OCI-LY3 (cell line): ENCODE measurements at regions not wholly inside any gene's neighbourhood (a gene's known extent, or its start where the extent isn't known, plus 50 kb on each side); places are given as distances from the start of the nearest gene placed in this dataset.

Source experiments
- H2AFZ ChIP-seq: fragments of 200-600, 300-600 bp; shearing (Covaris generic); 2 replicates; pipeline ENCODE4 v1.6.0; 2014; ENCODE audit warnings: antibody characterized with exemption, low read depth, low read length
- H3K27ac ChIP-seq: fragments of 200-600, 300-600 bp; sonication (generic); 2 replicates; pipeline ENCODE4 v1.5.1; 2014; ENCODE audit warnings: mild to moderate bottlenecking, low read length, moderate library complexity, mixed read lengths
- H3K27me3 ChIP-seq: fragments of 200-600, 300-600 bp; sonication (generic); 2 replicates; pipeline ENCODE4 v1.6.1; 2014; ENCODE audit warnings: low read depth, low read length, mixed read lengths
- H3K36me3 ChIP-seq: fragments of 200-600, 300-600 bp; sonication (generic); replicated peaks from 2 replicates; pipeline ENCODE3; 2014; ENCODE audit warnings: low read depth, low read length, mixed read lengths
- H3K4me1 ChIP-seq: fragments of 300-600, 200-600 bp; sonication (generic); 2 replicates; pipeline ENCODE4 v1.6.1; 2014; ENCODE audit warnings: low read length, mixed read lengths
- H3K4me2 ChIP-seq: fragments of 200-600, 300-600 bp; sonication (generic); 2 replicates; pipeline ENCODE4 v1.6.1; 2014; ENCODE audit warnings: low read length, mixed read lengths
- H3K4me3 ChIP-seq: fragments of 300-600, 200-600 bp; sonication (generic); 2 replicates; pipeline ENCODE4 v1.5.1; 2014; ENCODE audit warnings: antibody characterized with exemption, mild to moderate bottlenecking, low read length, moderate library complexity
- H3K79me2 ChIP-seq: fragments of 300-600, 200-600 bp; shearing (Covaris generic); 2 replicates; pipeline ENCODE4 v1.6.1; 2014; ENCODE audit warnings: mild to moderate bottlenecking, low read length, mixed read lengths
- H3K9ac ChIP-seq: fragments of 300-600, 200-600 bp; shearing (Covaris generic); 2 replicates; pipeline ENCODE4 v1.6.0; 2014; ENCODE audit warnings: mild to moderate bottlenecking, low read length, moderate library complexity
- H3K9me3 ChIP-seq: fragments of 200-600, 300-600 bp; shearing (Covaris generic); 2 replicates; pipeline ENCODE4 v1.6.1; 2014; ENCODE audit warnings: low read length, mixed read lengths; ENCODE audit not compliant: insufficient read depth
- H4K20me1 ChIP-seq: fragments of 200-600, 300-600 bp; sonication (generic); 2 replicates; pipeline ENCODE4 v1.6.1; 2016; ENCODE audit warnings: low read length, mixed read lengths; ENCODE audit not compliant: insufficient read depth
- EZH2phosphoT487 ChIP-seq: fragments of 200-600 bp; shearing (Covaris generic); IDR thresholded peaks from 2 replicates; pipeline ENCODE4 v1.6.1; 2018; ENCODE audit warnings: antibody characterized with exemption, mixed run types, low read depth
- TF ChIP-seq, protein P1 (sequence below): fragments of 200-600, 300-600 bp; sonication (generic); IDR thresholded peaks from 2 replicates; pipeline ENCODE4 v1.5.1; 2014; ENCODE audit warnings: antibody characterized with exemption, low read length, low read depth

DNA sequence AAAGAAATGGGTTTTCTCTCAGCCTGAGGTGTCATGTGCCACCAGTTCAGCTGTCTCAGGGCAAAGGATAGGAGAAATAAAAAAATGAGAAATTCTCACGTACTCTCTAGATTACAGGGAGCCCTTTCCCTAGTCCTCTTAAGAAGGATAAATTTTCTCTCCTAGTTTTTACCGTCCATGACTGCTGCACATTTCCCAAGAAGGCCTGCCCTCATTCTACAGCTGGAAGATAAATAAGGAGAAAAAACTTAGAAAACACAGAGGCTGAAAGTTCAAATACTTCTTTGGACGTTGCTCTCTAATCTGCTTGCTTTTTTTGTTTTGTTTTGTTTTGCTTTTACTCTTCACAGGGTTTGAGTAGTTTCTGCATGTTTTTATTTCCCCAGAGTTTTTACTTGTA is 211.9 kb downstream of the DCAF12L2 start:
- no peaks in the 10 kb centered on the region for H3K27me3 ChIP-seq
- no peaks in the 10 kb centered on the region for H3K9me3 ChIP-seq
- H3K27ac ChIP-seq = no peak overlapping the region
- H3K79me2 ChIP-seq = no peaks in the 10 kb centered on the region
- H3K4me2 ChIP-seq = no peak overlapping the region
- H3K36me3 ChIP-seq = no peaks in the 10 kb centered on the region
- TF ChIP-seq, protein P1, sequence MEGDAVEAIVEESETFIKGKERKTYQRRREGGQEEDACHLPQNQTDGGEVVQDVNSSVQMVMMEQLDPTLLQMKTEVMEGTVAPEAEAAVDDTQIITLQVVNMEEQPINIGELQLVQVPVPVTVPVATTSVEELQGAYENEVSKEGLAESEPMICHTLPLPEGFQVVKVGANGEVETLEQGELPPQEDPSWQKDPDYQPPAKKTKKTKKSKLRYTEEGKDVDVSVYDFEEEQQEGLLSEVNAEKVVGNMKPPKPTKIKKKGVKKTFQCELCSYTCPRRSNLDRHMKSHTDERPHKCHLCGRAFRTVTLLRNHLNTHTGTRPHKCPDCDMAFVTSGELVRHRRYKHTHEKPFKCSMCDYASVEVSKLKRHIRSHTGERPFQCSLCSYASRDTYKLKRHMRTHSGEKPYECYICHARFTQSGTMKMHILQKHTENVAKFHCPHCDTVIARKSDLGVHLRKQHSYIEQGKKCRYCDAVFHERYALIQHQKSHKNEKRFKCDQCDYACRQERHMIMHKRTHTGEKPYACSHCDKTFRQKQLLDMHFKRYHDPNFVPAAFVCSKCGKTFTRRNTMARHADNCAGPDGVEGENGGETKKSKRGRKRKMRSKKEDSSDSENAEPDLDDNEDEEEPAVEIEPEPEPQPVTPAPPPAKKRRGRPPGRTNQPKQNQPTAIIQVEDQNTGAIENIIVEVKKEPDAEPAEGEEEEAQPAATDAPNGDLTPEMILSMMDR = no peak
- no peak for TF ChIP-seq EZH2phosphoT487
- no peaks in the 10 kb centered on the region for H3K4me1 ChIP-seq
- H3K9ac ChIP-seq = no peak overlapping the region
- H4K20me1 ChIP-seq = no peaks in the 10 kb centered on the region
- H2AFZ ChIP-seq = no peak overlapping the region
- no peak overlapping the region for H3K4me3 ChIP-seq

GRCh38 chrX:125977851-125978250 is 188.2 kb downstream of the DCAF12L2 start:
- Histone ChIP-seq H3K4me2 (no peak overlapping the region), H3K27me3 (no peaks in the 10 kb centered on the region), H3K79me2 (no peaks in the 10 kb centered on the region), H3K9me3 (no peaks in the 10 kb centered on the region), H3K36me3 (no peaks in the 10 kb centered on the region), H4K20me1 (no peaks in the 10 kb centered on the region), H3K4me1 (peaks cover 6% of the 10 kb centered on the region; the same call in 1 of the 2 replicates), H3K9ac (no peak overlapping the region), H2AFZ (no peak overlapping the region), H3K4me3 (no peak overlapping the region), H3K27ac (no peak overlapping the region)
- TF ChIP-seq, protein P1 = no peak
- no peak for TF ChIP-seq EZH2phosphoT487

GRCh38 chrX:125998432-125998831 is 167.7 kb downstream of the DCAF12L2 start:
- no peak overlapping the region for H3K27ac ChIP-seq
- no peaks in the 10 kb centered on the region for H3K27me3 ChIP-seq
- H4K20me1 ChIP-seq = no peaks in the 10 kb centered on the region
- H3K9ac ChIP-seq = no peak overlapping the region
- H3K4me1 ChIP-seq = no peaks in the 10 kb centered on the region
- H3K36me3 ChIP-seq = no peaks in the 10 kb centered on the region
- no peak overlapping the region for H3K4me3 ChIP-seq
- no peaks in the 10 kb centered on the region for H3K79me2 ChIP-seq
- TF ChIP-seq, protein P1 = peak; percentile 74
- TF ChIP-seq EZH2phosphoT487 = no peak
- no peak overlapping the region for H3K4me2 ChIP-seq
- H2AFZ ChIP-seq = no peak overlapping the region
- H3K9me3 ChIP-seq = no peaks in the 10 kb centered on the region

GRCh38 chrX:126027229-126027628 is 138.9 kb downstream of the DCAF12L2 start:
- Histone ChIP-seq H3K9ac (no peak overlapping the region), H3K4me1 (no peaks in the 10 kb centered on the region), H3K4me2 (no peak overlapping the region), H4K20me1 (no peaks in the 10 kb centered on the region), H3K79me2 (no peaks in the 10 kb centered on the region), H3K27ac (no peak overlapping the region), H3K36me3 (no peaks in the 10 kb centered on the region), H3K4me3 (no peak overlapping the region), H2AFZ (no peak overlapping the region), H3K27me3 (no peaks in the 10 kb centered on the region), H3K9me3 (no peaks in the 10 kb centered on the region)
- TF ChIP-seq EZH2phosphoT487 = no peak
- TF ChIP-seq, protein P1 = no peak
